Esophagus muscularis mucosa (tissue), 4 donors: ENCODE measurements at regions not wholly inside any gene's neighbourhood (a gene's known extent, or its start where the extent isn't known, plus 50 kb on each side); places are given as distances from the start of the nearest gene placed in this dataset.

ENCODE experiments used
- EP300 ChIP-seq: sonication (generic); formaldehyde crosslinking; IDR thresholded peaks from one replicate; pipeline ENCODE4 v1.6.1; 2017; ENCODE audit warnings: antibody characterized with exemption
- POLR2A ChIP-seq: fragments of 450-650 bp; IDR thresholded peaks from one replicate; pipeline ENCODE4 v1.6.1; 2017; ENCODE audit warnings: antibody characterized with exemption, moderate library complexity, mild to moderate bottlenecking, low read depth
- POLR2AphosphoS5 ChIP-seq, 2 donors: sonication (generic); formaldehyde crosslinking; IDR thresholded peaks; one replicate each; pipeline ENCODE4 v1.6.1; 2017; ENCODE audit warnings: antibody characterized with exemption in 2 of 2
- TF ChIP-seq, protein P1 (sequence below), 3 experiments: fragments of 200-600 bp in 2 of 3; fragments of 450-650 bp in 1 of 3; sonication (generic) in 2 of 3; IDR thresholded peaks; one replicate each; pipeline ENCODE4 v1.5.1; 2017 to 2019; ENCODE audit warnings: antibody characterized with exemption in 3 of 3, mild to moderate bottlenecking in 2 of 3, moderate library complexity in 1 of 3

DNA sequence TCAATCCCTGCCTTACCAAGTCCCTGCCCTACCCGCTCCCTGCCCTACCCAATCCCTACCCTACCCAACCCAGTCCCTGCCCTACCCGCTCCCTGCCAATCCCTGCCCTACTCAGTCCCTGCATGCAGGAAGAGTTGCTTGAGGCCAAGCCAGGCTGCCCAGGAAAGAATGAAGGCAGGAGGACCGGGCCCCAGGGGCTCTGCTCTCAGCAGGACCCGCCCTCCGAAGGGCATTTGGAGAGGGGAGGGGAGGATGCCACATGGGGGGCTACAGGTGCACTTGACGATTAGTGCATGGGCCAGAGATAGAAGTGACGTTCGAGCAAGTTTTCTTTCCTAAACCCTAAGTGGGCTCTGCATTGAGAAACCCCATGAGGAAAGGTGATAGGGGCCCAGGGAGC lies 581.2 kb downstream of the TBC1D22A start:
- TF ChIP-seq, protein P1, sequence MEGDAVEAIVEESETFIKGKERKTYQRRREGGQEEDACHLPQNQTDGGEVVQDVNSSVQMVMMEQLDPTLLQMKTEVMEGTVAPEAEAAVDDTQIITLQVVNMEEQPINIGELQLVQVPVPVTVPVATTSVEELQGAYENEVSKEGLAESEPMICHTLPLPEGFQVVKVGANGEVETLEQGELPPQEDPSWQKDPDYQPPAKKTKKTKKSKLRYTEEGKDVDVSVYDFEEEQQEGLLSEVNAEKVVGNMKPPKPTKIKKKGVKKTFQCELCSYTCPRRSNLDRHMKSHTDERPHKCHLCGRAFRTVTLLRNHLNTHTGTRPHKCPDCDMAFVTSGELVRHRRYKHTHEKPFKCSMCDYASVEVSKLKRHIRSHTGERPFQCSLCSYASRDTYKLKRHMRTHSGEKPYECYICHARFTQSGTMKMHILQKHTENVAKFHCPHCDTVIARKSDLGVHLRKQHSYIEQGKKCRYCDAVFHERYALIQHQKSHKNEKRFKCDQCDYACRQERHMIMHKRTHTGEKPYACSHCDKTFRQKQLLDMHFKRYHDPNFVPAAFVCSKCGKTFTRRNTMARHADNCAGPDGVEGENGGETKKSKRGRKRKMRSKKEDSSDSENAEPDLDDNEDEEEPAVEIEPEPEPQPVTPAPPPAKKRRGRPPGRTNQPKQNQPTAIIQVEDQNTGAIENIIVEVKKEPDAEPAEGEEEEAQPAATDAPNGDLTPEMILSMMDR (IDR thresholded peaks at IDR 0.05): no peak
- no peak for TF ChIP-seq POLR2A
- no peak for TF ChIP-seq EP300
- TF ChIP-seq POLR2AphosphoS5 (IDR thresholded peaks at IDR 0.05): no peak
